Body of pancreas (tissue), 4 donors: ENCODE measurements at regions not wholly inside any gene's neighbourhood (a gene's known extent, or its start where the extent isn't known, plus 50 kb on each side); places are given as distances from the start of the nearest gene placed in this dataset.

ENCODE experiments used
- ATAC-seq: fragments of 150-250 bp; one replicate; pipeline ENCODE4 v1.9.1; 2016
- DNase-seq, 4 donors: peaks; one replicate each; pipeline ENCODE4 v3.0.0-alpha.2; 2019
- H3K27ac ChIP-seq, 4 donors: fragments of 200-600 bp; sonication (generic); 1 replicate in 3 of 4; 2 replicates in 1 of 4; pipeline versions ENCODE4 v1.5.1 to v1.6.1; 2016 to 2019; ENCODE audit warnings: mild to moderate bottlenecking in 1 of 4, mixed read lengths in 1 of 4, moderate library complexity in 1 of 4
- H3K27me3 ChIP-seq, 2 donors: fragments of 200-600 bp; sonication (generic); one replicate each; pipeline ENCODE4 v1.6.0; 2016; ENCODE audit warnings: mild to moderate bottlenecking in 1 of 2
- H3K36me3 ChIP-seq, 2 donors: fragments of 200-600 bp; sonication (generic); replicated peaks in 1 of 2; 2 replicates each; pipeline ENCODE4 v1.5.1; 2016; ENCODE audit warnings: low read depth in 2 of 2; ENCODE audit not compliant: insufficient read depth in 1 of 2
- H3K4me1 ChIP-seq: fragments of 200-600 bp; sonication (generic); one replicate; pipeline ENCODE4 v1.6.0; 2016
- H3K4me3 ChIP-seq, 2 donors: fragments of 200-600 bp; sonication (generic); 1 replicate in 1 of 2; 2 replicates in 1 of 2; pipeline ENCODE4 v1.5.1; 2016 to 2019
- H3K9me3 ChIP-seq, 3 donors: fragments of 200-600 bp; sonication (generic); 1 replicate in 2 of 3; 2 replicates in 1 of 3; pipeline ENCODE4 v1.5.1; 2016
- POLR2A ChIP-seq, 3 donors: fragments of 450-650 bp; IDR thresholded peaks; one replicate each; pipeline ENCODE4 v1.6.1; 2016; ENCODE audit warnings: antibody characterized with exemption in 3 of 3, mild to moderate bottlenecking in 2 of 3
- WGBS, 2 donors: methylation state at CpG; one replicate each; pipeline ENCODE4 v1.1.5; 2017; 5-methylcytosine and 5-hydroxymethylcytosine counted together
- intact Hi-C: fragments of 100-400 bp; cut with DNase I; formaldehyde crosslinking; loops from one replicate; pipeline ENCODE4 v1.15.1; 2023
- TF ChIP-seq, protein P1 (sequence below), 7 experiments: fragments of 450-650 bp in 4 of 7; fragments of 200-600 bp in 3 of 7; sonication (generic) in 3 of 7; IDR thresholded peaks; one replicate each; pipeline ENCODE4 v1.5.1; 2016 to 2019; ENCODE audit warnings: antibody characterized with exemption in 7 of 7

DNA sequence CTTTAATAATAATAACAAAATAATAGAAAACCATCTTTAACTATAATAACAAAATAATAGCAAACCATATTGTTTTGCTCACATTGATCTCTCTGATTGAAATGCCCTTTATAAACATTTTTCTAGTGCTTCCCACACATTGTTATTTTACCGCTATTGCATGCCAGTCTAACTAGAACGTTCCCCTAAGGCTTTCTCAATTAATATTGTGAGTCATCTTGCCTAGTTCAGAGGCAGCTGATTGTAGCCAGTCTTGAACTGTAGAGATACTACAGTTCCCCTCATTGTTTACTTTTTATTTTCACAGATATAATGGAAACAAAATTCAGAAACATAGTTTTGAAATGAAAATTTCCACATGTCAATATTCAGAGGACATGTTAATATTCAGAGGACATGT is 192.3 kb upstream of the ADGRL4 start:
- no peak overlapping the region for H3K27ac ChIP-seq
- H3K9me3 ChIP-seq = no peaks in the 10 kb centered on the region
- intact Hi-C loops = no loop called here
- DNase-seq = no peak
- ATAC-seq = no peak
- no peaks in the 10 kb centered on the region for H3K27me3 ChIP-seq
- no peaks in the 10 kb centered on the region for H3K4me1 ChIP-seq
- WGBS, 2 donors = 24 to 57% methylated on average over 2 of the region's 2 CpGs
- H3K36me3 ChIP-seq = no peaks in the 10 kb centered on the region
- H3K4me3 ChIP-seq = no peak overlapping the region
- TF ChIP-seq, protein P1, sequence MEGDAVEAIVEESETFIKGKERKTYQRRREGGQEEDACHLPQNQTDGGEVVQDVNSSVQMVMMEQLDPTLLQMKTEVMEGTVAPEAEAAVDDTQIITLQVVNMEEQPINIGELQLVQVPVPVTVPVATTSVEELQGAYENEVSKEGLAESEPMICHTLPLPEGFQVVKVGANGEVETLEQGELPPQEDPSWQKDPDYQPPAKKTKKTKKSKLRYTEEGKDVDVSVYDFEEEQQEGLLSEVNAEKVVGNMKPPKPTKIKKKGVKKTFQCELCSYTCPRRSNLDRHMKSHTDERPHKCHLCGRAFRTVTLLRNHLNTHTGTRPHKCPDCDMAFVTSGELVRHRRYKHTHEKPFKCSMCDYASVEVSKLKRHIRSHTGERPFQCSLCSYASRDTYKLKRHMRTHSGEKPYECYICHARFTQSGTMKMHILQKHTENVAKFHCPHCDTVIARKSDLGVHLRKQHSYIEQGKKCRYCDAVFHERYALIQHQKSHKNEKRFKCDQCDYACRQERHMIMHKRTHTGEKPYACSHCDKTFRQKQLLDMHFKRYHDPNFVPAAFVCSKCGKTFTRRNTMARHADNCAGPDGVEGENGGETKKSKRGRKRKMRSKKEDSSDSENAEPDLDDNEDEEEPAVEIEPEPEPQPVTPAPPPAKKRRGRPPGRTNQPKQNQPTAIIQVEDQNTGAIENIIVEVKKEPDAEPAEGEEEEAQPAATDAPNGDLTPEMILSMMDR (IDR thresholded peaks at IDR 0.05) = no peak

GRCh38 chr1:79197421-79197820 is 190.9 kb upstream of the ADGRL4 start:
- Histone ChIP-seq H3K36me3 (no peaks in the 10 kb centered on the region), H3K9me3 (no peaks in the 10 kb centered on the region), H3K4me1 (no peaks in the 10 kb centered on the region), H3K27ac (no peak overlapping the region), H3K27me3 (no peaks in the 10 kb centered on the region), H3K4me3 (no peak overlapping the region)
- intact Hi-C loops = no loop called here
- ATAC-seq (no peak), DNase-seq (no peak)
- TF ChIP-seq, protein P1 (IDR thresholded peaks at IDR 0.05) = no peak
- no peak for TF ChIP-seq POLR2A (IDR thresholded peaks at IDR 0.05)
- WGBS, 2 donors = 60 to 71% methylated on average over 2 of the region's 2 CpGs

DNA sequence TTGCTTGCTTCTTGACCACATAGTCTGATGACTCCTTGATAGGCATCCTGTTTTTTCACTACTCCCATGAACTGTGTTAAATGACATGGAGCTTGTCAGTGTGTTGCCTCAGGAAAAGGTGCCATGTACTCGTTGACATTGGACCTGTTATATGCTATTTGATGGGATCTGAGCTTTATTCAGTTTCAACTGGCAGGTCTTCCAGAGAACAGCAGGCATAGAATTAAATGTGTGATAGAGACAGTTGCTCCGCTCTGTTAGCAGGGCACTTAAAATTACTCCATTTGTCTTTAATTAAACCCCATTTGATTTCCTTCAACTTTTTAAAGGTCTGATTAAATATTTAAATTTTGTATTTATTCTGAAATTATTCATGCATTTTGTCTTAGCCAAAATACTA is 189.7 kb upstream of the ADGRL4 start:
- no peaks in the 10 kb centered on the region for H3K27me3 ChIP-seq
- no peaks in the 10 kb centered on the region for H3K36me3 ChIP-seq
- ATAC-seq (no peak), DNase-seq (no peak)
- H3K4me1 ChIP-seq = no peaks in the 10 kb centered on the region
- no peak overlapping the region for H3K4me3 ChIP-seq
- 61 to 68% methylated on average over 2 of the region's 2 CpGs for WGBS, 2 donors
- intact Hi-C loops = no loop called here
- no peak for TF ChIP-seq POLR2A (IDR thresholded peaks at IDR 0.05)
- TF ChIP-seq, protein P1 (IDR thresholded peaks at IDR 0.05) = no peak
- H3K27ac ChIP-seq = no peak overlapping the region
- H3K9me3 ChIP-seq = no peaks in the 10 kb centered on the region

DNA sequence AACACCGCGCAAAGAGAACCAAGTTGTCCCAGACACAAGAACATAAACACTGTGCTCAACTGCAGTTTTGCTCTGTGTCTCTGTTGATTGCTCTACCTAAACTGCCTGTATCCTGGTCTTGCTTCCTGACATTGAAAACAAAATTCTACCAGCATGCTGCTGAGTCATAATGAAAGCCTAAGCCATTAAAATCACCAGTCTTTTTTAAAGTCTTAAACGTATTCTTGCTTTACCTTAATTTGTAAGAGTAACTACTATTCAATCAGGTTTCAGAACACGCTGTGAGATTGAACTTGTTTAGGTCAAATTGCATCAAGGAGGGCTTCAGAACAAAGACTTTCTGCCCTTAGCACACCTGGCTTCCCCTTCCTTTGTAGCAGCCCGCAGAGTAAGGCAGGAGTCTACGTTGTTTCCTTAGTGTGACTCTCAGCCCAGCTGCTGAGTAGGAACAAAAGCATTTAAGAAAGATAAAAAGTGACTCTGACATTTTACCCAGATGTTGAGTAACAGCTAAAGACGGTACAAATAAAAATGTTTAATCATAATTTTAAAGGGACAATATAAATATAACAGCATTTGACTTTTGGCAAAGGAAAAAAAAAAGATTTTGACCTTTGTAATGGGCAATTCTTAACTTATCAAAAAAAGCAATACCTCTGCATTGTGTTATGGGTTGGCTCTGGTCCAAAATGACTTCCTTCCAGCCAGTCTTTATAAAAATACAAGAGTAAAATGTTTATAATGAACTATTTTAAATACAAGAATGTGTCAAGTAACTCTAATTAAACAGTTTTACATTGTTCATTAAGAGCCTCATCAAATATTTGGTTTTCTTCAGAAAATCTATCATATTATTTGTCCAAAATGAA is 186.9 kb upstream of the ADGRL4 start:
- intact Hi-C loops = no loop called here
- Histone ChIP-seq H3K4me1 (no peaks in the 10 kb centered on the region), H3K27ac (no peak overlapping the region), H3K4me3 (no peak overlapping the region), H3K9me3 (no peaks in the 10 kb centered on the region), H3K36me3 (no peaks in the 10 kb centered on the region), H3K27me3 (no peaks in the 10 kb centered on the region)
- TF ChIP-seq, protein P1 (IDR thresholded peaks at IDR 0.05) = no peak
- TF ChIP-seq POLR2A (IDR thresholded peaks at IDR 0.05) = no peak
- DNase-seq = no peak
- no peak for ATAC-seq
- WGBS, 2 donors = 28 to 35% methylated on average over 7 of the region's 7 CpGs

- Histone ChIP-seq H3K9me3 (no peaks in the 10 kb centered on the region), H3K4me1 (no peaks in the 10 kb centered on the region), H3K4me3 (no peak overlapping the region), H3K27me3 (no peaks in the 10 kb centered on the region), H3K36me3 (no peaks in the 10 kb centered on the region), H3K27ac (no peak overlapping the region)
- WGBS, 2 donors = 41 to 57% methylated on average over 1 of the region's 1 CpG
- ATAC-seq (no peak), DNase-seq (no peak)
- intact Hi-C loops = no loop called here
- TF ChIP-seq, protein P1 (IDR thresholded peaks at IDR 0.05) = no peak
Measured at GRCh38 chr1:79190074-79190473, 183.5 kb upstream of the ADGRL4 start.
